GM12892 (cell line): ENCODE measurements at regions not wholly inside any gene's neighbourhood (a gene's known extent, or its start where the extent isn't known, plus 50 kb on each side); places are given as distances from the start of the nearest gene placed in this dataset.

Source experiments
- POLR2A ChIP-seq: IDR thresholded peaks from 2 replicates; pipeline ENCODE4 v1.6.1; 2011; ENCODE audit warnings: low read depth, low read length, control low read depth
- POLR2AphosphoS5 ChIP-seq: IDR thresholded peaks from 2 replicates; pipeline ENCODE4 v1.6.1; 2011; ENCODE audit warnings: low read depth, low read length, control low read depth

- no peak for TF ChIP-seq POLR2A
- no peak for TF ChIP-seq POLR2AphosphoS5
These were observed 1095.9 kb upstream of the SORCS1 start for GRCh38 chr10:108260383-108260906.
